H1 (cell line): ENCODE measurements at regions not wholly inside any gene's neighbourhood (a gene's known extent, or its start where the extent isn't known, plus 50 kb on each side); places are given as distances from the start of the nearest gene placed in this dataset.

ENCODE experiments used
- CTCF ChIA-PET: fragments of 300-600 bp; sonication (Branson Sonifier 250); formaldehyde crosslinking; loops from one replicate; lab custom pipeline; 2021; ENCODE audit not compliant: partially characterized antibody; lab: Charles Lee
- POLR2A ChIA-PET: fragments of 300-600 bp; sonication (Branson Sonifier 250); formaldehyde crosslinking; loops from one replicate; lab custom pipeline; 2021; ENCODE audit warnings: inconsistent platforms; ENCODE audit not compliant: partially characterized antibody; lab: Charles Lee
- DNase-seq, 2 experiments: peaks; one replicate each; pipeline versions ENCODE4 v3.0.0 to v3.0.0-alpha.2; 2010 to 2022; ENCODE audit warnings: low spot score in 2 of 2, low read depth in 1 of 2, mixed read lengths in 1 of 2
- FAIRE-seq: peaks from 2 replicates; lab custom pipeline; 2011; peaks lifted over from hg19 to GRCh38; lab: Jason Lieb, UNC
- H2AFZ ChIP-seq: 2 replicates; pipeline ENCODE4 v1.8.1; 2012; ENCODE audit warnings: low read length, inconsistent platforms
- H2AK5ac ChIP-seq: 2 replicates; pipeline ENCODE4 v1.6.1; 2013; ENCODE audit warnings: low read depth, low read length
- H2BK120ac ChIP-seq: replicated peaks from 2 replicates; pipeline ENCODE3; 2013; ENCODE audit warnings: low read depth, low read length, inconsistent platforms
- H2BK12ac ChIP-seq: 2 replicates; pipeline ENCODE4 v1.6.1; 2013; ENCODE audit warnings: low read depth, low read length
- H2BK15ac ChIP-seq: 2 replicates; pipeline ENCODE4 v1.6.1; 2013; ENCODE audit warnings: low read length
- H2BK20ac ChIP-seq: 2 replicates; pipeline ENCODE4 v1.6.1; 2013; ENCODE audit warnings: low read length
- H2BK5ac ChIP-seq: 2 replicates; pipeline ENCODE4 v1.6.1; 2013; ENCODE audit warnings: low read depth, low read length
- H3K14ac ChIP-seq: 2 replicates; pipeline ENCODE4 v1.6.1; 2013; ENCODE audit warnings: inconsistent platforms; ENCODE audit not compliant: insufficient read length
- H3K18ac ChIP-seq: 2 replicates; pipeline ENCODE4 v1.6.1; 2013; ENCODE audit warnings: low read length; ENCODE audit errors: extremely low read depth
- H3K23ac ChIP-seq: 2 replicates; pipeline ENCODE4 v1.6.1; 2013; ENCODE audit warnings: inconsistent platforms; ENCODE audit not compliant: insufficient read length
- H3K23me2 ChIP-seq: 2 replicates; pipeline ENCODE4 v1.6.1; 2013; ENCODE audit warnings: low read depth, low read length
- H3K27ac ChIP-seq: 2 replicates; pipeline ENCODE4 v1.6.1; 2011; ENCODE audit warnings: low read depth, low read length, inconsistent platforms
- H3K27me3 ChIP-seq, 4 experiments: replicated peaks in 1 of 4; 1 replicate in 1 of 4; 2 replicates in 3 of 4; pipeline versions ENCODE4 v1.6.1 to v1.8.1; 2011 to 2013; ENCODE audit warnings: low read length in 3 of 4, mild to moderate bottlenecking in 3 of 4, inconsistent platforms in 2 of 4, mixed read lengths in 2 of 4, moderate library complexity in 1 of 4; ENCODE audit not compliant: control insufficient read depth in 3 of 4, insufficient read depth in 3 of 4; ENCODE audit errors: extremely low read depth in 1 of 4
- H3K36me3 ChIP-seq, 4 experiments: 2 replicates each; pipeline versions ENCODE4 v1.6.1 to v1.8.1; 2011 to 2013; ENCODE audit warnings: mild to moderate bottlenecking in 4 of 4, low read length in 3 of 4, moderate library complexity in 2 of 4, control low read depth in 1 of 4, inconsistent platforms in 1 of 4; ENCODE audit not compliant: insufficient read depth in 4 of 4, control insufficient read depth in 2 of 4
- H3K4ac ChIP-seq: replicated peaks from 2 replicates; pipeline ENCODE3; 2013; ENCODE audit warnings: low read length, low read depth, mixed read lengths, inconsistent platforms; ENCODE audit not compliant: insufficient read length
- H3K4me1 ChIP-seq, 4 experiments: replicated peaks in 1 of 4; 1 replicate in 1 of 4; 2 replicates in 3 of 4; pipeline versions ENCODE4 v1.6.1 to v1.8.1; 2011 to 2013; ENCODE audit warnings: low read length in 3 of 4, inconsistent platforms in 2 of 4, mixed read lengths in 1 of 4; ENCODE audit not compliant: insufficient read depth in 4 of 4, control insufficient read depth in 3 of 4
- H3K4me2 ChIP-seq, 2 experiments: 2 replicates each; pipeline versions ENCODE4 v1.6.1 to v1.8.1; 2011 to 2013; ENCODE audit warnings: low read depth in 2 of 2, low read length in 2 of 2, control low read depth in 1 of 2, inconsistent platforms in 1 of 2, mild to moderate bottlenecking in 1 of 2; ENCODE audit not compliant: insufficient read depth in 1 of 2
- H3K4me3 ChIP-seq, 4 experiments: fragments of 200-600, 300-600 bp in 1 of 4; sonication (generic), shearing (Covaris generic), sonication (Bioruptor Twin) in 1 of 4; 2 replicates each; pipeline versions ENCODE4 v1.5.1 to v1.8.1; 2011 to 2016; ENCODE audit warnings: low read length in 4 of 4, low read depth in 3 of 4, control low read depth in 2 of 4, inconsistent platforms in 2 of 4, mild to moderate bottlenecking in 2 of 4, mixed read lengths in 1 of 4, moderate library complexity in 1 of 4; ENCODE audit not compliant: insufficient read depth in 2 of 4; ENCODE audit errors: extremely low read depth in 1 of 4
- H3K56ac ChIP-seq: replicated peaks from 2 replicates; pipeline ENCODE3; 2013; ENCODE audit warnings: low read depth, mild to moderate bottlenecking, mixed read lengths, low read length, inconsistent platforms; ENCODE audit not compliant: insufficient read length
- H3K79me1 ChIP-seq: 2 replicates; pipeline ENCODE4 v1.6.1; 2013; ENCODE audit warnings: low read depth, low read length, control low read depth
- H3K79me2 ChIP-seq, 2 experiments: 2 replicates each; pipeline versions ENCODE4 v1.6.1 to v1.8.1; 2012 to 2013; ENCODE audit warnings: low read length in 2 of 2, mild to moderate bottlenecking in 2 of 2, inconsistent platforms in 1 of 2; ENCODE audit not compliant: insufficient read depth in 2 of 2, control insufficient read depth in 1 of 2
- H3K9ac ChIP-seq, 4 experiments: replicated peaks in 1 of 4; 1 replicate in 1 of 4; 2 replicates in 3 of 4; pipeline versions ENCODE4 v1.6.1 to v1.8.1; 2011 to 2013; ENCODE audit warnings: low read depth in 3 of 4, low read length in 3 of 4, control low read depth in 2 of 4, mild to moderate bottlenecking in 2 of 4, moderate library complexity in 2 of 4, inconsistent platforms in 1 of 4; ENCODE audit errors: extremely low read depth in 1 of 4
- H3K9me3 ChIP-seq, 2 experiments: 2 replicates each; pipeline versions ENCODE4 v1.6.1 to v1.8.1; 2012 to 2013; ENCODE audit warnings: mild to moderate bottlenecking in 2 of 2, moderate library complexity in 2 of 2, control low read depth in 1 of 2, inconsistent platforms in 1 of 2, low read depth in 1 of 2, low read length in 1 of 2, mixed read lengths in 1 of 2; ENCODE audit not compliant: insufficient read depth in 2 of 2
- H4K20me1 ChIP-seq, 2 experiments: replicated peaks in 1 of 2; 2 replicates each; pipeline versions ENCODE3 to v1.8.1; 2011 to 2013; ENCODE audit warnings: inconsistent platforms in 2 of 2, low read length in 2 of 2, mild to moderate bottlenecking in 1 of 2; ENCODE audit not compliant: insufficient read depth in 2 of 2, control insufficient read depth in 1 of 2
- H4K5ac ChIP-seq: 2 replicates; pipeline ENCODE4 v1.6.1; 2013; ENCODE audit warnings: low read length, low read depth, mixed read lengths, inconsistent platforms; ENCODE audit not compliant: insufficient read length
- H4K8ac ChIP-seq: 2 replicates; pipeline ENCODE4 v1.8.0; 2013; ENCODE audit warnings: mild to moderate bottlenecking, moderate library complexity, low read length, inconsistent platforms; ENCODE audit not compliant: insufficient read depth; ENCODE audit errors: extremely low read depth
- H4K91ac ChIP-seq: replicated peaks from 2 replicates; pipeline ENCODE3; 2013; ENCODE audit warnings: low read length, mixed read lengths, inconsistent platforms; ENCODE audit not compliant: insufficient read length
- ATF2 ChIP-seq: IDR thresholded peaks from 2 replicates; pipeline ENCODE4 v1.6.1; 2012; ENCODE audit warnings: low read length, inconsistent platforms
- CEBPB ChIP-seq: IDR thresholded peaks from 2 replicates; pipeline ENCODE4 v1.6.1; 2012; ENCODE audit warnings: low read depth, low read length
- CTBP2 ChIP-seq: IDR thresholded peaks from 2 replicates; pipeline ENCODE4 v1.7.0; 2011; ENCODE audit warnings: borderline replicate concordance, mild to moderate bottlenecking, moderate library complexity, mixed read lengths, low read length; ENCODE audit not compliant: insufficient read depth, insufficient read length
- FOSL1 ChIP-seq: IDR thresholded peaks from 2 replicates; pipeline ENCODE4 v1.6.1; 2011; ENCODE audit warnings: mild to moderate bottlenecking, low read depth, low read length, moderate library complexity; ENCODE audit not compliant: insufficient read depth
- HDAC2 ChIP-seq, 2 experiments: fragments of 300-600 bp in 1 of 2; sonication (generic) in 1 of 2; IDR thresholded peaks; 2 replicates each; pipeline ENCODE4 v1.6.1; 2011 to 2012; ENCODE audit warnings: low read depth in 2 of 2, low read length in 2 of 2, mild to moderate bottlenecking in 2 of 2, moderate library complexity in 2 of 2, borderline replicate concordance in 1 of 2, inconsistent platforms in 1 of 2
- KDM1A ChIP-seq: fragments of 200-600, 300-600 bp; sonication (generic); IDR thresholded peaks from 2 replicates; pipeline ENCODE4 v1.7.1; 2016; ENCODE audit warnings: mild to moderate bottlenecking, low read length, borderline replicate concordance
- MAFK ChIP-seq: IDR thresholded peaks from 2 replicates; pipeline ENCODE4 v1.6.1; 2012; ENCODE audit warnings: low read depth, mild to moderate bottlenecking, improper control_type of control experiment, low read length
- PHF8 ChIP-seq: fragments of 200-600 bp; sonication (generic); conservative IDR thresholded peaks from 2 replicates; pipeline ENCODE4 v1.7.1; 2012; ENCODE audit warnings: low read depth, mild to moderate bottlenecking, inconsistent platforms, low read length, moderate library complexity
- RFX5 ChIP-seq: IDR thresholded peaks from 2 replicates; pipeline ENCODE4 v1.6.1; 2011; ENCODE audit warnings: low read depth, low read length, improper control_type of control experiment, borderline replicate concordance
- RXRA ChIP-seq: IDR thresholded peaks from 2 replicates; pipeline ENCODE4 v1.6.1; 2011; ENCODE audit warnings: low read depth, mild to moderate bottlenecking, low read length, moderate library complexity; ENCODE audit not compliant: insufficient read depth
- SRF ChIP-seq: IDR thresholded peaks from 2 replicates; pipeline ENCODE4 v1.6.1; 2011; ENCODE audit warnings: mild to moderate bottlenecking, low read depth, low read length, moderate library complexity
- TEAD4 ChIP-seq: IDR thresholded peaks from 2 replicates; pipeline ENCODE4 v1.6.1; 2012; ENCODE audit warnings: low read depth, low read length, inconsistent platforms, mixed read lengths
- WGBS, 2 experiments: shearing (Covaris generic) in 1 of 2; methylation state at CpG; one replicate each; pipeline versions ENCODE4 v1.1.6 to v1.1.7; 2013 to 2015; ENCODE audit warnings: low lambda C conversion rate in 2 of 2, mixed read lengths in 2 of 2, inconsistent platforms in 1 of 2, low coverage in 1 of 2, missing lambda C conversion rate in 1 of 2; ENCODE audit not compliant: insufficient replicate concordance in 2 of 2, insufficient coverage in 1 of 2, insufficient read length in 1 of 2; ENCODE audit errors: extremely low coverage in 1 of 2, missing lambda C conversion rate in 1 of 2; 5-methylcytosine and 5-hydroxymethylcytosine counted together

GRCh38 chr4:77355731-77356130 is 198.7 kb downstream of the CCNG2 start:
- no peaks in the 10 kb centered on the region for H4K20me1 ChIP-seq
- H3K56ac ChIP-seq = no peak overlapping the region
- H3K4ac ChIP-seq = no peak overlapping the region
- CTCF ChIA-PET = interaction anchor here (0.6 to 42.8 kb wide), 17 partner anchors 11 to 313 kb away, joined by 3 to 1551 read pairs (median 6); no protein-coding TSS in a partner anchor
- H3K9me3 ChIP-seq = no peaks in the 10 kb centered on the region
- POLR2A ChIA-PET = no interaction called here
- no peak overlapping the region for H3K27ac ChIP-seq
- H3K14ac ChIP-seq = no peak overlapping the region
- TF ChIP-seq SRF = no peak
- TF ChIP-seq TEAD4 = no peak
- no peak for TF ChIP-seq CTBP2
- no peak for TF ChIP-seq PHF8
- TF ChIP-seq HDAC2 (IDR thresholded peaks at IDR 0.05; ENCODE audit: borderline replicate concordance in 1 of 2, low read depth in 2 of 2, low read length in 2 of 2) = no peak
- no peak for TF ChIP-seq ATF2
- TF ChIP-seq MAFK = no peak
- TF ChIP-seq FOSL1 = no peak
- no peak for TF ChIP-seq KDM1A
- TF ChIP-seq RXRA = no peak
- TF ChIP-seq RFX5 = no peak
- no peak for TF ChIP-seq CEBPB
- TF ChIP-seq, all 59 proteins: peak for 0
- Histone ChIP-seq H2AK5ac (no peak overlapping the region), H3K79me2 (no peaks in the 10 kb centered on the region), H3K27me3 (no peaks in the 10 kb centered on the region), H3K4me3 (no peak overlapping the region), H2BK120ac (no peak overlapping the region), H3K23ac (no peak overlapping the region), H2BK15ac (no peak overlapping the region), H3K18ac (no peak overlapping the region), H3K4me2 (no peak overlapping the region), H2BK20ac (no peak overlapping the region), H3K4me1 (no peaks in the 10 kb centered on the region), H3K79me1 (no peaks in the 10 kb centered on the region), H2BK5ac (no peak overlapping the region), H4K8ac (no peak overlapping the region), H2BK12ac (no peak overlapping the region), H3K36me3 (no peaks in the 10 kb centered on the region), H4K91ac (no peak overlapping the region), H4K5ac (no peak overlapping the region), H3K9ac (no peak overlapping the region), H3K23me2 (no peaks in the 10 kb centered on the region; the same call in 1 of the 2 replicates), H2AFZ (no peak overlapping the region)
- FAIRE-seq = no peak
- DNase-seq = no peak
- 78% methylated on average over 2 of the region's 2 CpGs; no CpG with 5 or more reads in 1 of the 2 experiments for WGBS, 2 experiments
